GM12891 (cell line): ENCODE measurements at regions not wholly inside any gene's neighbourhood (a gene's known extent, or its start where the extent isn't known, plus 50 kb on each side); places are given as distances from the start of the nearest gene placed in this dataset.

ENCODE experiments used
- PAX5 ChIP-seq: IDR thresholded peaks from 2 replicates; pipeline ENCODE4 v1.6.1; 2011; ENCODE audit warnings: low read length, moderate library complexity, mild to moderate bottlenecking; ENCODE audit not compliant: insufficient read depth, severe bottlenecking
- POLR2A ChIP-seq: IDR thresholded peaks from 2 replicates; pipeline ENCODE4 v1.6.1; 2011; ENCODE audit warnings: low read depth, low read length, control low read depth
- POLR2AphosphoS5 ChIP-seq: IDR thresholded peaks from 2 replicates; pipeline ENCODE4 v1.6.1; 2011; ENCODE audit warnings: low read depth, low read length, control low read depth
- POU2F2 ChIP-seq: IDR thresholded peaks from 2 replicates; pipeline ENCODE4 v1.6.1; 2011; ENCODE audit warnings: low read depth, mild to moderate bottlenecking, control low read depth, low read length, moderate library complexity
- SPI1 ChIP-seq: IDR thresholded peaks from 2 replicates; pipeline ENCODE4 v1.6.1; 2011; ENCODE audit warnings: low read depth, low read length, control low read depth
- TAF1 ChIP-seq: IDR thresholded peaks from 2 replicates; pipeline ENCODE4 v1.6.1; 2011; ENCODE audit warnings: low read depth, low read length, control low read depth

DNA sequence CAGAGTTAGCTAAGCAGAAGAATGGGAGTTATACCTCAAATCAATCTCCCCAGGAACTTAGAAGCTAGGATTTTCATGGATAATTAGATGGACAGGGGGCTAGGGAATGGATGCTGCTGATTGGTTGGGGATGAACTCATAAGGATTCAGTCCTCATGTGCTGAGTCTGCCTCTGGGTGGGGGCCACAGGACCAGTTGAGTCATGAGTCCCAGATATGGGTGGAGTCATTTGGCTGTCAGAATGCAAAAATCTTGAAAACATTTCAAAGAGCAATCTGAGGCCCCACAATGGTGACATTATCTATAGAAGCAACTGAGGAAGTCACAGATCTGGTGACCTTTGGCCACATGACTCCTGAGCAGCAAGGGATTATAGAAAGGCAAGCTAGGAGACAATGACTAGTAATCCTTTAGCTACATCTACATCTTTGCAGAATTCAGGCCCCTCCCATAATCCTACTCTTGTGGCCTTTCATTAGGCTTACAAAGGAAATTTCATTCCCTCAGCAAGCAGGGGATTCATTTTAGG is 82.6 kb upstream of the CCL2 start:
- TF ChIP-seq POLR2A (no peak), TAF1 (no peak), POLR2AphosphoS5 (no peak), PAX5 (no peak), SPI1 (no peak), POU2F2 (no peak)
